BE2C (cell line): ENCODE measurements at regions not wholly inside any gene's neighbourhood (a gene's known extent, or its start where the extent isn't known, plus 50 kb on each side); places are given as distances from the start of the nearest gene placed in this dataset.

Experiments
- DNase-seq: peaks from one replicate; pipeline ENCODE4 v3.0.0-alpha.2; 2020
- H3K27me3 ChIP-seq: fragments of 250-450 bp; sonication (Bioruptor Pico); 2 replicates; pipeline ENCODE4 v1.5.1; 2020; ENCODE audit warnings: mild to moderate bottlenecking
- H3K36me3 ChIP-seq: fragments of 250-450 bp; sonication (Bioruptor Pico); 2 replicates; pipeline ENCODE4 v1.5.1; 2020; ENCODE audit warnings: mild to moderate bottlenecking
- H3K4me1 ChIP-seq: fragments of 250-450 bp; sonication (Bioruptor Pico); 2 replicates; pipeline ENCODE4 v1.5.1; 2020
- H3K4me3 ChIP-seq: 2 replicates; pipeline ENCODE4 v1.5.1; 2011; ENCODE audit warnings: low read depth, low read length
- H3K9me3 ChIP-seq: fragments of 250-450 bp; sonication (Bioruptor Pico); 2 replicates; pipeline ENCODE4 v1.5.1; 2020
- TF ChIP-seq, protein P1 (sequence below): IDR thresholded peaks from 2 replicates; pipeline ENCODE4 v1.5.1; 2012; ENCODE audit warnings: mild to moderate bottlenecking, low read depth, low read length

DNA sequence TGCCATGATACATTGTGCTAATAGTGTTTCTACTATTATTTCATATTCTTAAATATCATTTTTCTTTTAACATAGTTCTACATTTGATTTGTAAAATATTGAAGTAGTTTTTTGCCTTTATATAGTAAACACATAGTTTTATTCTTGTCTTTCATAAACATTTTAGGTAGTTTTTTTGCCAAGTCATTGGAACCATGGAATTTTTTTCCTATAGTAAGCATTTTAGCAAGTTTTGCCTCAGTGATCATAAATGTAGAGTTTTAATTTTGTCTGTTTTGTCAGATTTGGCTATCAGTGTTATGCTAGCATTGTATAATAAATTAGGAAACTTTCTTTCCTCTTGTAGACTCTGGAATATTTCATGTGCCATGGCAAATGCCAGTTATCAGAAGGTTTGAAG is 137.1 kb upstream of the LPAR1 start:
- Histone ChIP-seq H3K36me3 (no peaks in the 10 kb centered on the region), H3K4me3 (no peak overlapping the region), H3K27me3 (no peaks in the 10 kb centered on the region), H3K4me1 (no peaks in the 10 kb centered on the region), H3K9me3 (no peaks in the 10 kb centered on the region)
- DNase-seq: no peak
- TF ChIP-seq, protein P1, sequence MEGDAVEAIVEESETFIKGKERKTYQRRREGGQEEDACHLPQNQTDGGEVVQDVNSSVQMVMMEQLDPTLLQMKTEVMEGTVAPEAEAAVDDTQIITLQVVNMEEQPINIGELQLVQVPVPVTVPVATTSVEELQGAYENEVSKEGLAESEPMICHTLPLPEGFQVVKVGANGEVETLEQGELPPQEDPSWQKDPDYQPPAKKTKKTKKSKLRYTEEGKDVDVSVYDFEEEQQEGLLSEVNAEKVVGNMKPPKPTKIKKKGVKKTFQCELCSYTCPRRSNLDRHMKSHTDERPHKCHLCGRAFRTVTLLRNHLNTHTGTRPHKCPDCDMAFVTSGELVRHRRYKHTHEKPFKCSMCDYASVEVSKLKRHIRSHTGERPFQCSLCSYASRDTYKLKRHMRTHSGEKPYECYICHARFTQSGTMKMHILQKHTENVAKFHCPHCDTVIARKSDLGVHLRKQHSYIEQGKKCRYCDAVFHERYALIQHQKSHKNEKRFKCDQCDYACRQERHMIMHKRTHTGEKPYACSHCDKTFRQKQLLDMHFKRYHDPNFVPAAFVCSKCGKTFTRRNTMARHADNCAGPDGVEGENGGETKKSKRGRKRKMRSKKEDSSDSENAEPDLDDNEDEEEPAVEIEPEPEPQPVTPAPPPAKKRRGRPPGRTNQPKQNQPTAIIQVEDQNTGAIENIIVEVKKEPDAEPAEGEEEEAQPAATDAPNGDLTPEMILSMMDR: no peak

DNA sequence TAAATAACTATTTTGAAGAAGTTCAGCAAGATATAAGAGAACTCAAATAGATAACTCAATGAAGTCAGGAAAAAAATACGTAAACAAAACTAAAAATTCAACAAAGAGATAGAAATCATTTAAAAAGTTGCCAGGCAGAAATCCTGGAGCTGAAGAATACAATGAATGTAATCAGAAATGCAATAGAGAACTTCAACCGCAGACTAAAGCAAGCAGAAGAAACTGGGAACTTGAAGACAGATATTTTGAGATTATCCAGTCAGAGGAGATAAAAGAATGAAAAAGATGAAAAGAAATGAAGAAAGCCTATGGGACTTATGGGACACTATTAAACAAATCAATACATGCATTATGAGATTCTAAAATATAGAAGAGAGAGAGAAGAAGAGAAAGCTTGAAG is 129.1 kb upstream of the LPAR1 start:
- DNase-seq: no peak
- H3K4me3 ChIP-seq: no peak overlapping the region
- TF ChIP-seq, protein P1: no peak
- H3K9me3 ChIP-seq: no peaks in the 10 kb centered on the region
- no peaks in the 10 kb centered on the region for H3K27me3 ChIP-seq
- no peaks in the 10 kb centered on the region for H3K4me1 ChIP-seq
- no peaks in the 10 kb centered on the region for H3K36me3 ChIP-seq

DNA sequence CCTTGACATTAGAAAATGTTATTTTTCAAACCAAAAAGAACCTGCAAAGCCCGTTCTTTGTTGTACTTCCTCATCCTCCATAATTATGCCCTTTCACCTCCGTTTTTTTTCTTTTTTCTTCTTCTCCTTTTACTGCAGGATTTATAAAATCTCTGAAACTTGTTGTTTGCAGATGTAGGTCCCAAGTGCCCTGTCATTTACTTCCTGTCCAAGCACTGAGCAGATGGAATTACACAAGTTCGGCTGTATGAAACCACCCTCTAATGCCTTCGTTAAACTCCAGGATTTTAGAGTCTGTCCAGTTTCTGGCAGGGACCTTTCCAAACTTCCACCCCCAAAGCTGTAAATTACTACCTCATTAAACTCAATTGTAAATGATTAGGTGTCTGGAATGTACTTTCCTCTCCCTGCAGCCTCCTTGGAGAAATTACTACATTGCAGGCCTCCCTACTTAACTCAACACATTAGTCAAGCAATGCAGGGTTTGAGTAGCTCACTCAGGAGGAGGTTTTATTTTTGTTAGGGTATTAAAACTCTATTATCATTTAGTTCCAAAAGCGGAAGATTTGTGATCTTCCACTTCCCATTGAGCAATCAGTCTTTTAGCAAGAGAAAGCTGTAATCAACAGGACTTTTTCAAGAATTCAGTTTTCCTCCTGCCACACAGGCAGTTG is 125.6 kb upstream of the LPAR1 start:
- Histone ChIP-seq H3K4me3 (no peak overlapping the region), H3K9me3 (no peaks in the 10 kb centered on the region), H3K36me3 (no peaks in the 10 kb centered on the region), H3K4me1 (no peaks in the 10 kb centered on the region), H3K27me3 (no peaks in the 10 kb centered on the region)
- no peak for DNase-seq
- TF ChIP-seq, protein P1: no peak

DNA sequence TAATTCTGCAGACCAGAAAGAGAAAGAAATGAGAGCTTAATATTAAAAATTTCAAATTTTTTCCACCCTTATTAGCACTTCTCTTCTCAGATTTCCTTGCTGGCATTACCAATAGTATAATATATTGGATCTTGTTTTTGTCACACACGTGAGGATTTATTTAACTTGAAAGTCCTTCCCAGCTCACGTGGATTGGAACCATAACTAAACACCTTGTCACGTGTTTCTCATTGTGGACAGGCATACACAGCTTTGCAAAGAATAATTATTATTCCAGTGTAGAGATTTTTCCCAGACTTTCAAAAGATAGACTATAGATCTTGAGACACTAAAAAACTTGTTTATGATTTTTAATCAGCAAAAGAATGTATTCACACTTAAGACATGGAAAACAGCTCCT is 123.8 kb upstream of the LPAR1 start:
- no peak overlapping the region for H3K4me3 ChIP-seq
- no peaks in the 10 kb centered on the region for H3K27me3 ChIP-seq
- no peaks in the 10 kb centered on the region for H3K9me3 ChIP-seq
- H3K36me3 ChIP-seq: no peaks in the 10 kb centered on the region
- H3K4me1 ChIP-seq: no peaks in the 10 kb centered on the region
- no peak for DNase-seq
- TF ChIP-seq, protein P1: no peak

DNA sequence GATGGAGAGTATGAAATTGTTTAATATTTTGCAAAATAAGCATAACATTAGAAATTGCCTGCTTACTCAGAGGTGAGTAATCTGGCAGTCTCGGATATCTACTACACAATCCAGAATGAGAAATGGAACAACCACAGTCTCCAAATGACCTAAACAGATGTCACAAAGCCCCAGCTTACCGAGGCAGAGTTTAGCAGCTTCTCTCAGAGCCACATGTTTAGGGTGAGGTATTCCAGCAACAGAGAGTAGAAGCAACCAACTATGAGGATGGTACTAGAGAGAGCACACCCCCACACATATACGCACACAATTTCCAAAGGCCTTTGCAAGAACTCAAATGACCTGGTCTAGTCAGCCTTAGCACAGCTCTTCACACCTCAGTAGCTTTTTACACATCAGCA is 122.7 kb upstream of the LPAR1 start:
- H3K9me3 ChIP-seq: no peaks in the 10 kb centered on the region
- no peaks in the 10 kb centered on the region for H3K27me3 ChIP-seq
- H3K4me1 ChIP-seq: no peaks in the 10 kb centered on the region
- no peaks in the 10 kb centered on the region for H3K36me3 ChIP-seq
- TF ChIP-seq, protein P1: no peak
- DNase-seq: no peak
- H3K4me3 ChIP-seq: no peak overlapping the region

DNA sequence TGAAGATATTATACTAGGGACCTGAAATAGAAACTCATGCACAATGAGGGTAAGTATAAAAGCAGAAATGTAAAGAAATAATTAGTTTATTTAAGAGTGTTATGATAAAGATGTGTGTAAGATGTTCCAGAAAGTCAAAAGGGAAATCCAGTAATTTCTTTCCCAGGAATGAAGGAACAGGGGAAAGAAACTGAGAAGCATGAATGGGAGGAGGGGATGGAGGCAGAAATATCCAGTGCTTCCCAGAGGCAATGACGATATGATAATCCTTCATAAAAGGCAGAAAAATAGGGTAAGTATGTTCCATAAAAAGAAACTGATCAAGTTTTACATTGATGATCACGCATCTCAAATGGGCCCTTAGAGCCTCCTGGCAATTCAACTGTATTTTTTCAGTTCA is 120.7 kb upstream of the LPAR1 start:
- TF ChIP-seq, protein P1: no peak
- Histone ChIP-seq H3K4me3 (no peak overlapping the region), H3K27me3 (no peaks in the 10 kb centered on the region), H3K4me1 (no peaks in the 10 kb centered on the region), H3K36me3 (no peaks in the 10 kb centered on the region), H3K9me3 (no peaks in the 10 kb centered on the region)
- DNase-seq: no peak
